Cardiac fibroblast (primary cell): ENCODE measurements at regions not wholly inside any gene's neighbourhood (a gene's known extent, or its start where the extent isn't known, plus 50 kb on each side); places are given as distances from the start of the nearest gene placed in this dataset.

Source experiments
- DNase-seq, 2 donors: peaks; one replicate each; pipeline versions ENCODE4 v3.0.0 to v3.0.0-alpha.2; 2010; ENCODE audit warnings: low read depth in 2 of 2
- H3K4me3 ChIP-seq, 2 donors: replicated peaks in 1 of 2; 1 replicate in 1 of 2; 2 replicates in 1 of 2; pipeline ENCODE4 v1.5.1; 2011; ENCODE audit warnings: low read depth in 2 of 2, low read length in 2 of 2, mild to moderate bottlenecking in 2 of 2, moderate library complexity in 1 of 2
- CTCF ChIP-seq: IDR thresholded peaks from one replicate; pipeline ENCODE4 v1.5.1; 2011; ENCODE audit warnings: low read depth, mild to moderate bottlenecking, low read length, inconsistent platforms

GRCh38 chr1:241424480-241424971 lies 67.5 kb upstream of the RGS7 start:
- H3K4me3 ChIP-seq, result peak overlapping the region; percentile 40 to 66

GRCh38 chr1:241423541-241424479 lies 66.8 kb upstream of the RGS7 start:
- peak; percentile 3 for TF ChIP-seq CTCF
- H3K4me3 ChIP-seq, result peak overlapping the region; percentile 40 to 66
- peak; percentile 4 to 63 for DNase-seq

More at GRCh38 chr1:241424480-241424971, 67.5 kb upstream of the RGS7 start:
- no peak for TF ChIP-seq CTCF
- DNase-seq, result no peak

GRCh38 chr1:241422470-241422869 lies 65.5 kb upstream of the RGS7 start:
- no peak for DNase-seq
- no peak for TF ChIP-seq CTCF
- no peak overlapping the region for H3K4me3 ChIP-seq

- peak in 1 of 2 donors; percentile 63 for DNase-seq
- TF ChIP-seq CTCF, result no peak
- no peak overlapping the region for H3K4me3 ChIP-seq
Measured at GRCh38 chr1:241419986-241420385, 63.0 kb upstream of the RGS7 start.

GRCh38 chr1:241417258-241417657 lies 60.3 kb upstream of the RGS7 start:
- TF ChIP-seq CTCF, result no peak
- no peak overlapping the region for H3K4me3 ChIP-seq
- DNase-seq, result no peak

GRCh38 chr1:241413974-241414373 lies 57.0 kb upstream of the RGS7 start:
- no peak for DNase-seq
- no peak for TF ChIP-seq CTCF
- H3K4me3 ChIP-seq, result no peak overlapping the region
